Ecto neural progenitor cell (in vitro differentiated cells): ENCODE measurements at regions not wholly inside any gene's neighbourhood (a gene's known extent, or its start where the extent isn't known, plus 50 kb on each side); places are given as distances from the start of the nearest gene placed in this dataset.

Source experiments
- DNase-seq: peaks from one replicate; pipeline ENCODE4 v3.0.0-alpha.2; 2018; ENCODE audit warnings: low spot score

- no peak for DNase-seq
These were observed 148.1 kb downstream of the PPARGC1A start for GRCh38 chr4:23741681-23742191.

- DNase-seq: no peak
These were observed 152.3 kb downstream of the PPARGC1A start for GRCh38 chr4:23737571-23737970.

- DNase-seq: no peak
These were observed 153.4 kb downstream of the PPARGC1A start for GRCh38 chr4:23736466-23736865.

- DNase-seq: no peak
These were observed 155.8 kb downstream of the PPARGC1A start for GRCh38 chr4:23734000-23734399.

GRCh38 chr4:23733476-23733875 lies 156.4 kb downstream of the PPARGC1A start:
- DNase-seq: no peak

- DNase-seq: no peak
These were observed 158.8 kb downstream of the PPARGC1A start for GRCh38 chr4:23730998-23731397.

- no peak for DNase-seq
These were observed 160.9 kb downstream of the PPARGC1A start for GRCh38 chr4:23728971-23729370.

GRCh38 chr4:23728393-23728792 lies 161.5 kb downstream of the PPARGC1A start:
- DNase-seq: no peak

GRCh38 chr4:23720556-23720955 lies 169.3 kb downstream of the PPARGC1A start:
- DNase-seq: no peak

GRCh38 chr4:23718435-23718834 lies 171.4 kb downstream of the PPARGC1A start:
- DNase-seq: no peak

GRCh38 chr4:23717528-23718248 lies 172.2 kb downstream of the PPARGC1A start:
- no peak for DNase-seq

- no peak for DNase-seq
These were observed 179.5 kb downstream of the PPARGC1A start for GRCh38 chr4:23710298-23710697.

GRCh38 chr4:23707652-23708026 lies 182.2 kb downstream of the PPARGC1A start:
- DNase-seq: no peak

- no peak for DNase-seq
These were observed 182.7 kb downstream of the PPARGC1A start for GRCh38 chr4:23706972-23707651.

GRCh38 chr4:23700197-23700596 lies 189.7 kb downstream of the PPARGC1A start:
- DNase-seq: no peak

- no peak for DNase-seq
These were observed 192.1 kb downstream of the PPARGC1A start for GRCh38 chr4:23697722-23698121.

- DNase-seq: no peak
These were observed 192.8 kb downstream of the PPARGC1A start for GRCh38 chr4:23697001-23697528.

- no peak for DNase-seq
These were observed 203.5 kb downstream of the PPARGC1A start for GRCh38 chr4:23686169-23686897.

- no peak for DNase-seq
These were observed 204.4 kb downstream of the PPARGC1A start for GRCh38 chr4:23685471-23685870.

GRCh38 chr4:23680671-23681518 lies 209.0 kb downstream of the PPARGC1A start:
- no peak for DNase-seq

GRCh38 chr4:23674694-23675093 lies 215.2 kb downstream of the PPARGC1A start:
- DNase-seq: no peak

- no peak for DNase-seq
These were observed 222.2 kb downstream of the PPARGC1A start for GRCh38 chr4:23667659-23668058.
